ENCODE measurements at regions not wholly inside any gene's neighbourhood (a gene's known extent, or its start where the extent isn't known, plus 50 kb on each side); places are given as distances from the start of the nearest gene placed in this dataset.
"Not testable (repeated sequence)": the region's sequence is repeated elsewhere in the genome, so short reads cannot be mapped to it uniquely, and the experiment has no call there.

- FAIRE-seq = no peak
- DNase-seq (ENCODE audit: low spot score) = no peak
Measured at GRCh38 chr6:163754866-163755265, 340.3 kb downstream of the QKI start.

DNA sequence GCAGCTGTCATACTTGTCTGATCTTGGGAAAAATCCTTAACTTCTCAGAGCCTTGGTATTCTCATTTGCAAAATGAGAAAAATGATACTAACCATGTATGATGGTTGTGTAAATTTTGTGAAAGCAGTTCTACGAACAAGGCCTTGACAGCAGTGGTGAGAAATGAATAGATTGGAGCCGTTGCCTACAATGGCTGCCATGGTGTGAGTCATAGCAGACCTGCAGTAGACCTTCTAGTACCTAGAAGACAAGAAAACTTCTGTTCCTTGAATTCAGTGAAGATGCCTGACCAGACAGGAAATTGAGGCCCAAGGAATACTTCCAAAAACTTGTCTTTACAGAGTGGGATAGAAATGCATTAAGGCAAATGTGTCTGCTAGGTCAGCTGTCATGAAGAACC, 338.9 kb downstream of the QKI start:
- no peak for FAIRE-seq
- DNase-seq (ENCODE audit: low spot score) = no peak

DNA sequence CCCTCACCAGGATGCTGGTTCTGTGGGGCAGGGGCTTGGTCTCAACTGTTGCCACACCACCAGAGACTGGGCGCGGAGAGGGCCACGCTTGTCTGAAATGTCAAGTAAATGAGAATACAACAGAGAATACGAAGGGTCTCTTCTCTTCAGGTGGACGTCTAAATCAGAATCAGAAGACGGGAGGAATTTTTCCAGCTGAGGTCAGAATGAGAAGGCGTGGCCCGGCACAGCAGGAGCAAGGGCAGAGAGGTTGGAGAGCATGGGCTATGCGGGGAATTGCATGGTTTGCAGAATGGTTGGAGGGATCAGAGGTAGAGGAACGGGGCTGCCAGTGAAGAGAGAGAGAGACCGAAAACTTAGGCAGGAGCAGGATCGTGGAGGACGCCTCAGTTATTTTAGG, 337.9 kb downstream of the QKI start:
- DNase-seq (ENCODE audit: low spot score) (no peak), FAIRE-seq (no peak)

- FAIRE-seq (no peak), DNase-seq (ENCODE audit: low spot score) (no peak)
Measured at GRCh38 chr6:163751032-163751525, 336.6 kb downstream of the QKI start.

DNA sequence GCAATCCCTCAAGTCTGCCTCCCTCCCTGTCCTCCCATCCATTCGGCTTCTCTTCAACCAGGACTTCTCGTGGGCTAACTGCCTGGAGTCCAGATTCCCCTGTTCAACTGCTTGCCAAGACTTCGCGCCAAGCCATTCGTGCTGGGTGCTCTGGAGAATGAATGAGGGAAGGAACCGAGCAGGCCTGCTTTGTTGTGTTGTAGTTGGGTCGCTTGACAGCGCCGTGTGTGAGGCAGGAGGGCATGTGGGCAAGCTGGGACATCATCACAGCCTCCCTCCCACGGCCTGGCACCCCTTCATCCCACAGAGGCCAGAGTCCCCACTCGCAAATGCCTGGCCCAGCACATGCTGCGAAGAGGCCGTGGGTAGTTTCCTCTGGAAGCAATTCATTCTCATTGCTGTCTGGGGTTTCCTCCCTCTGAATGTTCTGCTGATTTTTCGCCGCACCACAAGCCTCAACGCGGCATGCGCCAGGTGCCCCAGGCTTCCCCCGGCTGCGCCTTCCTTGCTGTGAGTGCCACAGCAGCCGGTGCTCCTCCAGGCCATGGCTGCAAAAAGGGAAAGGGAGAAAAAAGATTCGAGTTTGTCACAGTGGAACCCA, 336.0 kb downstream of the QKI start:
- DNase-seq (ENCODE audit: low spot score) (no peak), FAIRE-seq (no peak)

- FAIRE-seq (no peak), DNase-seq (ENCODE audit: low spot score) (no peak)
Measured at GRCh38 chr6:163748886-163749285, 334.4 kb downstream of the QKI start.

GRCh38 chr6:163748036-163748435, 333.5 kb downstream of the QKI start:
- DNase-seq (ENCODE audit: low spot score) (no peak), FAIRE-seq (no peak)

GRCh38 chr6:163747058-163747457, 332.5 kb downstream of the QKI start:
- FAIRE-seq; DNase-seq (ENCODE audit: low spot score): not testable (repeated sequence)

DNA sequence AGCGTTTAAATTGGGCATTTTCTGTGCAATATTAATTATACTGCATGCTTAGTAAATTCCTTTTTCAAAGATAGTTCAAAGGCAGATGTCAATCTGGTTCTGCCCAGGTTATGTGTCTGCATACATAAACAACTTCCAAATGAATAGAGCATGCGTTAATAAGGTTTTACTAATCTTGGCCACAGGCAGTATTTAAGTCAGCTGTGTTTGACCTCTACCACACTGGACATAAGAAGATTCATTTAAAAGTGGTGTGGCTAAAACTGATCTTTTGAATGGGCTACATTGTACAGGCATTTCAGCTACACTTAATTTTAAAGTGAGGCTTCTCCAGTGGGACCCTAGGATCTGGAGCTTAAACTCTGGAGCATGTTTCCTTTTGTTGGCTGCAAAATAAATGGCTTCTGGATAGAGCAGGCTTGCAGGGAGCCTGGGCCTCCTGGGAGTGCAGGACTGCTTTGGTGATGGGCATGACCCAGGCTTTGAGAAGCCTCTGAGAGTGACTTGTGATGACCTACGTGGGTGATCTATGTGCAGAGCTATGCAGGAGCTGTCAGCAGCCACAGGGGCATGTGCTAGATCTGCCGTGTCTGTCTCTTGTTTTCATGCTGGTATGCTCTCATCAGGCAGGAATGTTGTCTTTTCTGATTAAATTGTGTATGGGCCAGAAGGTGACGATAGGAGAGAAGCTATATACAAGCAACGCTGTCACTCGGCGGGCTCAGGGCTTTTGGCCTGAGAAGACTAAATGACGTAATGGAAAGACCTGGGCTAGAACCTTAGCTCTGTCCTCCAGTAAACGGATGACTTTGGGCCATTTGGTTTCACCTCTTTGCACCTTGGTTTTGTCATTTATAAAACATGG, 331.2 kb downstream of the QKI start:
- DNase-seq (ENCODE audit: low spot score) (peak; percentile 93), FAIRE-seq (peak; percentile 88)

DNA sequence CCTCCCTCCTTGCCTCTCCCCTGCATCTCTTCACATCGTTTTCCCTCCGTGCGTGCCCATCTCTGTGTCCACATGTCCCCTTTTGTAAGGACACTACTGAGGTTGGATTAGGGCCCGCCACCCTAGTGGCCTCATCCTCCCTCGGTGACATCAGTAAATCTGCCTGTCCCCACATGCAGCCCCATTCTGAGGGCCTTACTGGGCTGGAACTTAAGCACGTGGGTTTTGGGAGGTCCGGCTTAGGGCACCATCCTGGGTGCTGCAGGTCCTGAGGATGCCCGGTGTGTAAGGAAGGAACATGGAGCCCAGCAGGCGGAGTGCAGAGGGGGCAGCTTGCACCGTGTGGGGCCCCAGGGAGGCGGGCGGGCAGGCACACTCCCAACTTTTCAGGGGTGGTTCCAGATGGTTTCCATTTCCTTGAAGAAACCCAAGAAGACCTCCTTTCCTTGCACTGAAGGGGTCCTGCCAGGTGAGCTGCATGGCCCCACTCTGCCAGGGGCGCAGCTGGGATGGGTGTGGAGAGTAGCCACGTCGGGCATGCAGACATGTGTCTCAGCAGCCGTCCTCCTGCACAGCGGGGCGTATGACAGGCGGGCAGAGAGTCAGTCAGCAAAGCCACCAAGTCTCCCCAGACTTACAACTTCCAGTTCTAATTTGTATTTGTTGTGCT, 329.9 kb downstream of the QKI start:
- DNase-seq (ENCODE audit: low spot score) (no peak), FAIRE-seq (no peak)

GRCh38 chr6:163743796-163744195, 329.3 kb downstream of the QKI start:
- no peak for FAIRE-seq
- no peak for DNase-seq (ENCODE audit: low spot score)

- DNase-seq (ENCODE audit: low spot score) (no peak), FAIRE-seq (no peak)
Measured at GRCh38 chr6:163741743-163742363, 327.3 kb downstream of the QKI start.

- FAIRE-seq = no peak
- DNase-seq (ENCODE audit: low spot score) = no peak
Measured at GRCh38 chr6:163741342-163741741, 326.8 kb downstream of the QKI start.

DNA sequence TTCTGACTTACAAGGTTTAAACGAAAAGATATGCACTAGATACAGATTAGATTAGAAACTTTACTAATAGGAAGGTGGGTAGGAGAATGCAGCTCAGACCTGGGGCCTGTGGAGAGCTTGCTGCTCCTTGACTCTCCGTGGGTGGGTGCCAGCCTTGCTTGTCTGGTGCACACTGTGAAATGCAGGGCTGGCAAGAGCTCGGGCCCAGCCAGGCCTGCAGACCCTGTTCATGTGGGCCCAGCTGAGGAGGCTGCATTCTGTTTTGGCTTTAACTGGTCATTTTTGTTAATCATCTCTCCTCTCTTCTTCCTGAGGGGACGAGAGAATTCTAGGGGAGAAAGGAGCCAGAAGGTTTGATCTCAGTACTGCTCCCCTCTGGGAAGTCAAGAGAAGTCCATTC, 325.4 kb downstream of the QKI start:
- FAIRE-seq (no peak), DNase-seq (ENCODE audit: low spot score) (no peak)

- DNase-seq (ENCODE audit: low spot score) = no peak
- FAIRE-seq = no peak
Measured at GRCh38 chr6:163739408-163739725, 324.8 kb downstream of the QKI start.

DNA sequence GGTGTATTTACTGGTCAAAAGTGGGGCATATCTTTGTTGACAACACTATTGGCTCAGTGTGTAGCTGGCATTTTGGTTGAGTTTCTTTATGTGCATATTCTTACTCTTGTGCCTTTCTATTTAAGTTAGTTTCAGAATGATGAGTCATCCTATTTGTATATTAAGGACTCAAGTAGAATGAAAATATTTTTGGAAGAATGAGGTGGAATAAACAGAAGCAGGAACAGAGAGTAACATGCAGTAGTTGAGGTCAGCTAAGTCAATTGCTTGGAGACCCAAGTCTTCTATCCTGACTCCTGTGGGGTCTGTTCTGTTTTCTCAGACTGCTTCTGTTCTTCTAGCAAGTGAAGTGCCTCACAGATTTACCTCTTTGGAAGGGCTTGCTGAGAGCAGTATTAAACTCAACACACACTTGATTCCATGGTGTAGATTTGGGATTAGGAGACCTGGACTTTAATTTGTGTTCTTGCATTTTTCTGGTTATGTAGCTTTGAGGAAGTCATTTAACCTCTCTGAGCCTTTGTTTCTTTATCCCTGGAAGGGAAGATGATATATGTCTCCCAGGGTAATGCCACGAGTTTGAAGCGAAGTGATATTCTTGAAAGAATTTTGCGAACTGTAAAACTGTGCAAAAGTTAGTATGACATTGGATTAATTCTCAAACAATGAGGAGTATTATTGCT, 324.3 kb downstream of the QKI start:
- DNase-seq (ENCODE audit: low spot score) (no peak), FAIRE-seq (no peak)

GRCh38 chr6:163738304-163738703, 323.8 kb downstream of the QKI start:
- DNase-seq (ENCODE audit: low spot score) (no peak), FAIRE-seq (no peak)

DNA sequence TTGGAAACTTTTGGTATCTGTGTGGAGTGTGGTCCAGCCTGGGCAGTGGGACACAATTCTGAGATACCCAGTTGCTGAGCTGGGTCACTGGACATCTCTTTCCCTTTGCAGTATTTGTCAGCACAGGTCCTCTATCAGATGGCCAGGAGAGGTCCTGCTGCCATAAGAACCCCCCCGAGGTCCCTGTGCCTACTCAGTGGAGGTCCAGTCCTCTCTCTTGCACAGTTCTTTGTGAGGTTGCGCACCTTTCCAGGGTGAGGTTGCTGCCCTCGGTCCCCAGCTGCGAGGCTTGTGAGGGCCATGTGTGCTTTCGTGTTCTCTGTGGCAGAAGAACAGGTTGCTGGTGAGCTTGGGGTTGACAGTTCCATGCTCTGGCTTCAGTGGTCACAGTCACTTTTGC, 320.6 kb downstream of the QKI start:
- FAIRE-seq (no peak), DNase-seq (ENCODE audit: low spot score) (no peak)

GRCh38 chr6:163733061-163733460, 318.5 kb downstream of the QKI start:
- DNase-seq (ENCODE audit: low spot score) (no peak), FAIRE-seq (no peak)

- FAIRE-seq (no peak), DNase-seq (ENCODE audit: low spot score) (no peak)
Measured at GRCh38 chr6:163732479-163732878, 318.0 kb downstream of the QKI start.

DNA sequence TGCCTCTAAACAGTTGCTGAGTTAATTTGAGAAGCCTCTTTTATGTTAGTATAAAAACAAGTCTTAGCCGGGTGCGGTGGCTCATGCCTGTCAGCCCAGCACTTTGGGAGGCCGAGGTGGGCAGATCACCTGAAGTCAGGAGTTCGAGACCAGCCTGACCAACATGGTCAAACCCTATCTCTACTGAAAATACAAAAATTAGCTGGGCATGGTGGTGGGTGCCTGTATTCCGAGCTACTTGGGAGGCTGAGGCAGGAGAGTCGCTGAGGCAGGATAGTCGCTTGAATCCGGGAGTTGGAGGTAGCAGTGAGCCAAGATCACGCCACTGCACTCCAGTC, 317.5 kb downstream of the QKI start:
- not testable (repeated sequence) for DNase-seq (ENCODE audit: low spot score); FAIRE-seq
